ENCODE measurements at regions not wholly inside any gene's neighbourhood (a gene's known extent, or its start where the extent isn't known, plus 50 kb on each side); places are given as distances from the start of the nearest gene placed in this dataset.
A peak's percentile ranks its signal among the peaks of the same experiment; 100 is the strongest.

- in situ Hi-C loops (cut with HindIII; ENCODE audit: low pct_ligation_motif_present, low sequenced_read_pairs), result no loop called here
- no peak overlapping the region for H3K4me3 ChIP-seq (ENCODE audit: low read depth, low read length)
- H3K27ac ChIP-seq, result no peak overlapping the region
- TF ChIP-seq CTCF (IDR thresholded peaks at IDR 0.05; ENCODE audit: low read depth, low read length, missing control alignments), result no peak
- H3K27me3 ChIP-seq (replicated peaks), result no peaks in the 10 kb centered on the region
- no peaks in the 10 kb centered on the region for H3K36me3 ChIP-seq (replicated peaks)
- peak; percentile 46 for DNase-seq
Measured at GRCh38 chr2:144198116-144198515, 321.8 kb downstream of the ZEB2 start.

- Histone ChIP-seq H3K27ac (no peak overlapping the region), H3K4me3 (ENCODE audit: low read depth, low read length) (no peak overlapping the region), H3K27me3 (replicated peaks) (no peaks in the 10 kb centered on the region), H3K36me3 (replicated peaks) (no peaks in the 10 kb centered on the region)
- in situ Hi-C loops (cut with HindIII; ENCODE audit: low pct_ligation_motif_present, low sequenced_read_pairs), result no loop called here
- TF ChIP-seq CTCF (IDR thresholded peaks at IDR 0.05; ENCODE audit: low read depth, low read length, missing control alignments), result no peak
- no peak for DNase-seq
Measured at GRCh38 chr2:144194326-144195071, 325.4 kb downstream of the ZEB2 start.

- no peak for TF ChIP-seq CTCF (IDR thresholded peaks at IDR 0.05; ENCODE audit: low read depth, low read length, missing control alignments)
- in situ Hi-C loops (cut with HindIII; ENCODE audit: low pct_ligation_motif_present, low sequenced_read_pairs), result no loop called here
- H3K36me3 ChIP-seq (replicated peaks), result no peaks in the 10 kb centered on the region
- H3K27me3 ChIP-seq (replicated peaks), result no peaks in the 10 kb centered on the region
- no peak for DNase-seq
- H3K4me3 ChIP-seq (ENCODE audit: low read depth, low read length), result no peak overlapping the region
- no peak overlapping the region for H3K27ac ChIP-seq
Measured at GRCh38 chr2:144190908-144191605, 328.9 kb downstream of the ZEB2 start.

GRCh38 chr2:144183727-144184126 lies 336.2 kb downstream of the ZEB2 start:
- no peak for DNase-seq
- Histone ChIP-seq H3K27me3 (replicated peaks) (no peaks in the 10 kb centered on the region), H3K4me3 (ENCODE audit: low read depth, low read length) (no peak overlapping the region), H3K27ac (no peak overlapping the region), H3K36me3 (replicated peaks) (no peaks in the 10 kb centered on the region)
- in situ Hi-C loops (cut with HindIII; ENCODE audit: low pct_ligation_motif_present, low sequenced_read_pairs), result no loop called here
- TF ChIP-seq CTCF (IDR thresholded peaks at IDR 0.05; ENCODE audit: low read depth, low read length, missing control alignments), result no peak

- no peak for TF ChIP-seq CTCF (IDR thresholded peaks at IDR 0.05; ENCODE audit: low read depth, low read length, missing control alignments)
- in situ Hi-C loops (cut with HindIII; ENCODE audit: low pct_ligation_motif_present, low sequenced_read_pairs), result no loop called here
- Histone ChIP-seq H3K27me3 (replicated peaks) (no peaks in the 10 kb centered on the region), H3K4me3 (ENCODE audit: low read depth, low read length) (no peak overlapping the region), H3K27ac (no peak overlapping the region), H3K36me3 (replicated peaks) (no peaks in the 10 kb centered on the region)
- DNase-seq, result no peak
Measured at GRCh38 chr2:144181001-144181400, 338.9 kb downstream of the ZEB2 start.

Measured in brain microvascular endothelial cell (primary cell).